BE2C (cell line): ENCODE measurements at regions not wholly inside any gene's neighbourhood (a gene's known extent, or its start where the extent isn't known, plus 50 kb on each side); places are given as distances from the start of the nearest gene placed in this dataset.

ENCODE experiments used
- DNase-seq: peaks from one replicate; pipeline ENCODE4 v3.0.0-alpha.2; 2020
- H3K27me3 ChIP-seq: fragments of 250-450 bp; sonication (Bioruptor Pico); 2 replicates; pipeline ENCODE4 v1.5.1; 2020; ENCODE audit warnings: mild to moderate bottlenecking
- H3K36me3 ChIP-seq: fragments of 250-450 bp; sonication (Bioruptor Pico); 2 replicates; pipeline ENCODE4 v1.5.1; 2020; ENCODE audit warnings: mild to moderate bottlenecking
- H3K4me1 ChIP-seq: fragments of 250-450 bp; sonication (Bioruptor Pico); 2 replicates; pipeline ENCODE4 v1.5.1; 2020
- H3K4me3 ChIP-seq: 2 replicates; pipeline ENCODE4 v1.5.1; 2011; ENCODE audit warnings: low read depth, low read length
- H3K9me3 ChIP-seq: fragments of 250-450 bp; sonication (Bioruptor Pico); 2 replicates; pipeline ENCODE4 v1.5.1; 2020
- TF ChIP-seq, protein P1 (sequence below): IDR thresholded peaks from 2 replicates; pipeline ENCODE4 v1.5.1; 2012; ENCODE audit warnings: mild to moderate bottlenecking, low read depth, low read length

DNA sequence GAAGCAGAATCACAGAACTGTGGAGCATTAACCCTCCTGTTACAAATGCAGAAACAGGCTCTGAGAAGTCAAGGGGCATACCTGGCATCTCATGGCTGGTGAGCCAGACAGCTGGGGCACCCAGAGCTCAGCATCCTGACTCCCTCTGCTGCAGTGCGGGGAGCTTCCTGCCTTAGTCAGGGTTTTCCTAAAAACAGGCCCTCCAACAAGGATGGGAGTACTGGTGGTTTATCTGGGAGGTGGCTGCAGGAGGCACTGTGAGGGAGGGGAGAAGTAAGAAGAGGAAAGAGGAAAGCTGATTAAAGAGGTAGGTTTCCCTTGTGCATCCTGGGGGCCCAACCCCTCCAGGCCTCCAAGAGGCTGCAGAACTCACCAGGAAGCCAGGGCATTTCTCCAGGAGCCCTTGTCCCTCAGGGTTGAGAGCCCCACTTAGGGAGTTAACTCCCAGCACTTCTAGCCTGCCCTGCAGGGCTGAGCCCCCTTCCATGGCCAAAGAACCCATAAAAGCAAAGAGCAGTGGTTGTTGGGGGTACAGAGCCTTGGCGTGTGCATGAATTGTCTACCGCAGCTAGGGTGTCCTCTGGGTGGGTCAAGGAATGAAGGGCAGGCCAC, 261.5 kb upstream of the RPL38 start:
- Histone ChIP-seq H3K9me3 (no peaks in the 10 kb centered on the region), H3K27me3 (no peaks in the 10 kb centered on the region), H3K4me1 (peaks cover under 1% of the 10 kb centered on the region; the same call in 1 of the 2 replicates), H3K36me3 (no peaks in the 10 kb centered on the region), H3K4me3 (no peak overlapping the region)
- TF ChIP-seq, protein P1, sequence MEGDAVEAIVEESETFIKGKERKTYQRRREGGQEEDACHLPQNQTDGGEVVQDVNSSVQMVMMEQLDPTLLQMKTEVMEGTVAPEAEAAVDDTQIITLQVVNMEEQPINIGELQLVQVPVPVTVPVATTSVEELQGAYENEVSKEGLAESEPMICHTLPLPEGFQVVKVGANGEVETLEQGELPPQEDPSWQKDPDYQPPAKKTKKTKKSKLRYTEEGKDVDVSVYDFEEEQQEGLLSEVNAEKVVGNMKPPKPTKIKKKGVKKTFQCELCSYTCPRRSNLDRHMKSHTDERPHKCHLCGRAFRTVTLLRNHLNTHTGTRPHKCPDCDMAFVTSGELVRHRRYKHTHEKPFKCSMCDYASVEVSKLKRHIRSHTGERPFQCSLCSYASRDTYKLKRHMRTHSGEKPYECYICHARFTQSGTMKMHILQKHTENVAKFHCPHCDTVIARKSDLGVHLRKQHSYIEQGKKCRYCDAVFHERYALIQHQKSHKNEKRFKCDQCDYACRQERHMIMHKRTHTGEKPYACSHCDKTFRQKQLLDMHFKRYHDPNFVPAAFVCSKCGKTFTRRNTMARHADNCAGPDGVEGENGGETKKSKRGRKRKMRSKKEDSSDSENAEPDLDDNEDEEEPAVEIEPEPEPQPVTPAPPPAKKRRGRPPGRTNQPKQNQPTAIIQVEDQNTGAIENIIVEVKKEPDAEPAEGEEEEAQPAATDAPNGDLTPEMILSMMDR = no peak
- DNase-seq = no peak

DNA sequence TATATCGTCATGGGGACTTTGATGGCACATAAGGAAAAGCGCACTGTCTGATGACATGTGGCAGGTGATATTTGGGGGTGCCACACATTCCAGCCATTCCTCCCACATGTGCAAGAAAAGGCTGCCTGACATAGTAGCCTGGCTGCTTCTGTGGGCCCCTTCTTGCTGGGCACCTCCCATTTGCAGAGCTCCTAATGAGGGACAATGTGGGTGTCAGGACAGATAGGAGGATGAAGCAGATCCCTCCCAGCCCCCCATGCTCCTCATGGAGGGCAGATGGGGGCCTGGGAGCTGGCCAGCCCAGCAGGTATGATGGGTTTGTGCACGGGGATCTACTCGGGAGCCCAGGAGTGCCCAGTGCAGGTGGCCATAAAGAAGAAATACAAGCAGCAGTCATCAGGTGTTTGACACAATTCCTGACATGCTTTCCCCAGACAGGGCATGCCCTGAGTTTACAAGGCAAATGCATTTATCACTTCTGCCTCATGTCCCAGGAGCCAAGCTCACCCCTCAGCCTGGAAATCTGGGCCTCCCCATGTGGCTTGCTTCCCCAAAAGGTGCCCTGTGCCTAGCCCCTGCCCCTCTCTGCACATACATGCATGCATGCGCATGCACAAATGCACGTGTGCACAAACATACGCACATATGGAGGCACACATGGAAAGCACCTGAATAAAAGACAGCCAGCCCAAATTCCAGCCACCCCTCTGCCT, 260.6 kb upstream of the RPL38 start:
- no peak for DNase-seq
- Histone ChIP-seq H3K4me1 (no peaks in the 10 kb centered on the region), H3K9me3 (no peaks in the 10 kb centered on the region), H3K36me3 (no peaks in the 10 kb centered on the region), H3K4me3 (no peak overlapping the region), H3K27me3 (no peaks in the 10 kb centered on the region)
- TF ChIP-seq, protein P1 = no peak

DNA sequence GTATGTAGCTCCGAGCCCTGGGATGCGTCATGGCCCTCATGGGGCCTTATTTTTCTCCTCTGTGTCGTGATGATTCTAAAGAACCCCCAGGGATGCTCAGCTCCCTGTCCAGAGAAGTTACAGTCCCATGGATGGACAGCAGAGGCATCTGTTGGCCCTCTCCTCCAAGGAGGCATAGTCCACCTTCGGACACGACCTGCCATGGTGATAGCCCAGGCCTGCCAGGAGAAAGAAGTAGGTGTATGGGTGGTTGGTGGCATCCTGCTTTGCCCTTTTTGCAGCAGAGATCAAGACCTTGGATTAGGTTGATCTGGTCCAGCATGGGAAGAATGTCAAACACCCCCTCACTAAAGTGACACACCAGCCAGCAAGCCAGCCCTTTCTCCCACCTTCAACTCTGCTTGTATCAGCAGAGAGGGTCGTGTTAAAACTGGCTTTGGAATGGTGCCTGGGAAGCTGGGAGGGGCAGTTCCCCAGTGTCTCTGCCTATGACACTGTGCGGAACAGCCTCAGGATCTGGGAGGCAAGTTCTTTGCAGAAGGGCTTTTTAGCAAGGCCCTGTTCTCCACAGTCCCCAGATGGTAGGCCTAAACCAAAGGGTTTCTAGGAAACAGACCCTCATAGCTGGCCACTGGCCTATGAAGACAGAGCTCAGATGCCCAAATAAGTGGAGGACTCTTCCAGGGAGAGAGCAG, 259.9 kb upstream of the RPL38 start:
- Histone ChIP-seq H3K9me3 (no peaks in the 10 kb centered on the region), H3K4me3 (no peak overlapping the region), H3K27me3 (no peaks in the 10 kb centered on the region), H3K36me3 (no peaks in the 10 kb centered on the region), H3K4me1 (no peaks in the 10 kb centered on the region)
- TF ChIP-seq, protein P1 = no peak
- DNase-seq = no peak

DNA sequence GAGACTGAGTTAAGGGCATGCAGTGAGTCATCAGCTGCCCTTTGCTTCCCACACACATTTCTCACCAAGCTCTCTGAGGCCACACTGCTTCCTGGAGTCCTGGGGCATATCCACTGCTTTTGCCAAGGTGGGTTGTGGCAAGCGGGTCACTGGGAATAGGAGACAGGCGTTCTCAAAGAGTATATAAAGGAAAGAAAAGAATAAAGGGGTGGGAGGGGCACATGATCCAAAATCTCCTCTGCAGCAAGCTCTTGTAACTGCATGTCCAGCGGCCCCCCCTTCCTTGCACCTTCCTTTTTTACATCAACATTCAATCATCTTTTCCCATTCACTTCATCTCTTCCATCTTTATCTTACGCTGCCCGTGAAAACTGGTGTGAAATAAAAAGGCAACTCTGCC, 259.1 kb upstream of the RPL38 start:
- Histone ChIP-seq H3K27me3 (no peaks in the 10 kb centered on the region), H3K4me1 (no peaks in the 10 kb centered on the region), H3K36me3 (no peaks in the 10 kb centered on the region), H3K4me3 (no peak overlapping the region), H3K9me3 (no peaks in the 10 kb centered on the region)
- no peak for DNase-seq
- TF ChIP-seq, protein P1 = no peak

DNA sequence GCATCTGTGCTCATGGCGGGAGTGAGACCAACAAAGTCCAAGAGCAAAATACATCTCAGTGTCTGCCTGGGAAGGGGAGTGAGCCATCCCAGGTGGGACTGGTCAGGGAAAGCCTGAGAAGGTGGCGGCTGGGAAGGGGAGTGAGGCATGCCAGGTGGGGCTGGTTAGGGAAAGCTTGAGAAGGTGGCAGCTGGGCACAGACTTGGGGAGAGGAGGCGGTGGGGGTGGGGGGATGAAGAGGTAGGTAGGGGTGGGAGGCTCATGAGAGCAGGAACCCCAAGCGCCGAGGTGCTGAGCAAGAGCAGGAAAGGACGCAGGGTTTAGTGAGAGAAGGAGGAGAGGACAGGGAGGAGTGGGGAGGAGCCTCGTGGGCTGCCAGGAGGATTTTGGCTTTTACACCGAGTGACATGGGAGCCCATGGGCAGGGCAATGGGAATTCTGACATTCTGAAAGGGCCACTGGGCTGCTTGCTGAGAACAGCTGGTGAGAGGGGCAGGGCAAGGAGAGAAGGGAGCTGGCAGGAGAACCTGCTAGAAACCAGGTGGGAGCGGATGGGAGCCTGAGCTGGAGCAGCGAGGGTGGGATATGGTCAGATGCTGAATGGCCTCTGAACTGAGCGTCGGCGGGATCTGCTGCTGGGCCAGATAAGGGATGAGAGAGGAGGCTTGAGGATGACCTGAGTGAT, 256.1 kb upstream of the RPL38 start:
- Histone ChIP-seq H3K9me3 (no peaks in the 10 kb centered on the region), H3K4me3 (no peak overlapping the region), H3K4me1 (peaks cover 2% of the 10 kb centered on the region; the same call in 1 of the 2 replicates), H3K27me3 (no peaks in the 10 kb centered on the region), H3K36me3 (no peaks in the 10 kb centered on the region)
- TF ChIP-seq, protein P1 = no peak
- no peak for DNase-seq
